ENCODE measurements at regions not wholly inside any gene's neighbourhood (a gene's known extent, or its start where the extent isn't known, plus 50 kb on each side); places are given as distances from the start of the nearest gene placed in this dataset.

DNA sequence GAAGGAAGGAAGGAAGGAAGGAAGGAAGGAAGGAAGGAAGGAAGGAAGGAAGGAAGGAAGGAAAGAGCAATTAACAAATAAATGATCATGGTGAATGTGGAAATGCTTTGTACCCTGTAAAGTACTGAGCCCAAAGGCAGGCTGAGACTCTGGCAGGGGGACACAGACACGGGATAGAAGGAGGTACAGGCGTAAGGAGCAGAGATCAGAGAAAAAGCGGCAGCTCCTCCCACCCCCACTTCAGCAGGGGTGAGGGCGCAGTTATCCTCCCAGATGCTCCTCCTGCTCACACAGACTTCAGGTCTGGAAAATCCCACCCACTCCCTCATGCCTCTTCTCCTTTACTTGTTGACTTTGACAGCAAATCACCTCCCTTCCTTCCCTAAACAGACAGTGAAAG lies 464.5 kb downstream of the MATN1 start:
- no peak overlapping the region for H3K4me3 Mint-ChIP-seq
- no peaks in the 10 kb centered on the region; the same call in 1 of the 2 replicates for H3K36me3 Mint-ChIP-seq (ENCODE audit: low read depth)
- peaks cover 36% of the 10 kb centered on the region for H3K9me3 Mint-ChIP-seq
- no peak overlapping the region for H3K27ac Mint-ChIP-seq
- no peaks in the 10 kb centered on the region for H3K4me1 Mint-ChIP-seq (ENCODE audit: low read depth)
- TF ChIP-seq, protein P1, sequence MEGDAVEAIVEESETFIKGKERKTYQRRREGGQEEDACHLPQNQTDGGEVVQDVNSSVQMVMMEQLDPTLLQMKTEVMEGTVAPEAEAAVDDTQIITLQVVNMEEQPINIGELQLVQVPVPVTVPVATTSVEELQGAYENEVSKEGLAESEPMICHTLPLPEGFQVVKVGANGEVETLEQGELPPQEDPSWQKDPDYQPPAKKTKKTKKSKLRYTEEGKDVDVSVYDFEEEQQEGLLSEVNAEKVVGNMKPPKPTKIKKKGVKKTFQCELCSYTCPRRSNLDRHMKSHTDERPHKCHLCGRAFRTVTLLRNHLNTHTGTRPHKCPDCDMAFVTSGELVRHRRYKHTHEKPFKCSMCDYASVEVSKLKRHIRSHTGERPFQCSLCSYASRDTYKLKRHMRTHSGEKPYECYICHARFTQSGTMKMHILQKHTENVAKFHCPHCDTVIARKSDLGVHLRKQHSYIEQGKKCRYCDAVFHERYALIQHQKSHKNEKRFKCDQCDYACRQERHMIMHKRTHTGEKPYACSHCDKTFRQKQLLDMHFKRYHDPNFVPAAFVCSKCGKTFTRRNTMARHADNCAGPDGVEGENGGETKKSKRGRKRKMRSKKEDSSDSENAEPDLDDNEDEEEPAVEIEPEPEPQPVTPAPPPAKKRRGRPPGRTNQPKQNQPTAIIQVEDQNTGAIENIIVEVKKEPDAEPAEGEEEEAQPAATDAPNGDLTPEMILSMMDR (IDR thresholded peaks at IDR 0.05), result no peak
- H3K27me3 Mint-ChIP-seq (ENCODE audit: insufficient read depth), result no peaks in the 10 kb centered on the region
- DNase-seq, result no peak

- DNase-seq, result no peak
- Mint-ChIP-seq H3K4me3 (no peak overlapping the region), H3K27me3 (ENCODE audit: insufficient read depth) (no peaks in the 10 kb centered on the region), H3K27ac (no peak overlapping the region), H3K36me3 (ENCODE audit: low read depth) (no peaks in the 10 kb centered on the region; the same call in 1 of the 2 replicates), H3K9me3 (peaks cover 39% of the 10 kb centered on the region), H3K4me1 (ENCODE audit: low read depth) (no peaks in the 10 kb centered on the region)
- TF ChIP-seq, protein P1 (IDR thresholded peaks at IDR 0.05), result no peak
These were observed 464.9 kb downstream of the MATN1 start for GRCh38 chr1:30258471-30258870.

DNA sequence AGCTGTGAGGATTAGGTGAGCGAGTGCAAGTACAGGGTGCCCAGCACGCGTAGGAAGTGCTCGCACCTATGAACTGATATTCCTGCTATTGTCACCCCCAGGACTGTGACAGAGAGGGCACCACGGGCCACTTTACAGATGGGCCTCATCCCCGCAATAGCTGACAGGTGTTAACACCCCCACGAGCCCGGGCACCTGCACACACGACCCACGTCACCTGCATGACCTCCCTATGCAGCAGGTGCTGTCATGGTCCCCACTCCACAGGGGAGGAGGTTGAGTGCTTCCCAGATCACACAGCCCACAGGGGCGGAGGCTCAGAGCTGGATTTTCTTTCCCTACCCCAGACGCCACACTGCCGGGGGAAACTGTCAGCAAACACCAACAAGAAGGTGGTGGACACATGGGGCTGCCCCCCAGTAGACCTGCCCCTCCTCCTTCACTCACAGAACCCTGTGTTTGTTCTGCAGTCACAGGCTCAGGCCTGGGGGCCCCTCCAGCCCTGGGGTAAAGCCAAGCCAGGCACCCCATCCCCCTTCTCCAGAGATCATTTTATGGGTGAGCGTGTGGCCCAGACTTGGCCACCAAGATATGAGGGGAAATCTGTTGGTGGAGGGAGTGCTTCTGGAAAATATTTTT lies 465.5 kb downstream of the MATN1 start:
- H3K9me3 Mint-ChIP-seq, result peaks cover 38% of the 10 kb centered on the region
- TF ChIP-seq, protein P1 (IDR thresholded peaks at IDR 0.05), result no peak
- H3K27ac Mint-ChIP-seq, result no peak overlapping the region
- H3K4me1 Mint-ChIP-seq (ENCODE audit: low read depth), result no peaks in the 10 kb centered on the region
- H3K4me3 Mint-ChIP-seq, result no peak overlapping the region
- no peaks in the 10 kb centered on the region; the same call in 1 of the 2 replicates for H3K36me3 Mint-ChIP-seq (ENCODE audit: low read depth)
- peaks cover 4% of the 10 kb centered on the region; the same call in 1 of the 2 replicates for H3K27me3 Mint-ChIP-seq (ENCODE audit: insufficient read depth)
- DNase-seq, result no peak

DNA sequence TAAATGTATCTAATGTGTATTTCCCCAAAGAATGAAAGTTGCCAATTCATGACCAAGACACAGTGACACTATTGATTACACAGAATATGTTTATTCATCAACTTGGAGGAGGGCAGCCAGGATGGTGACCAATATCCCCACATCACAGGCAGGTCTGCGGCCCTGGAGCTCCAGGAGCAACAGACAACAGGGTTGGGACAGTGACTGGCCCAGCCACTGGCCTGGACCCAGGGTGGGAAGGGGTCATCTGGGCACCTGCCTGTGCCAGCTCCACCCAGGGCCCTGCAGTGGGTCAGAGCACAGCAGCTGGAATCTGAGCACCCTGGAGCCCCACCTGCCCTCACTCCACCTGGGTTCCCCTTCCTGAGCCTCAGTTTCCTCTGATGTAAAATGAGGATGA lies 466.1 kb downstream of the MATN1 start:
- no peaks in the 10 kb centered on the region; the same call in 1 of the 2 replicates for H3K36me3 Mint-ChIP-seq (ENCODE audit: low read depth)
- H3K4me1 Mint-ChIP-seq (ENCODE audit: low read depth), result no peaks in the 10 kb centered on the region
- H3K4me3 Mint-ChIP-seq, result no peak overlapping the region
- no peak for DNase-seq
- H3K9me3 Mint-ChIP-seq, result peaks cover 36% of the 10 kb centered on the region
- peaks cover 5% of the 10 kb centered on the region; the same call in 1 of the 2 replicates for H3K27me3 Mint-ChIP-seq (ENCODE audit: insufficient read depth)
- TF ChIP-seq, protein P1 (IDR thresholded peaks at IDR 0.05), result no peak
- H3K27ac Mint-ChIP-seq, result no peak overlapping the region

- DNase-seq, result no peak
- no peaks in the 10 kb centered on the region; the same call in 1 of the 2 replicates for H3K36me3 Mint-ChIP-seq (ENCODE audit: low read depth)
- peaks cover 36% of the 10 kb centered on the region for H3K9me3 Mint-ChIP-seq
- H3K27ac Mint-ChIP-seq, result no peak overlapping the region
- H3K4me1 Mint-ChIP-seq (ENCODE audit: low read depth), result no peaks in the 10 kb centered on the region
- no peak overlapping the region for H3K4me3 Mint-ChIP-seq
- TF ChIP-seq, protein P1 (IDR thresholded peaks at IDR 0.05), result no peak
- H3K27me3 Mint-ChIP-seq (ENCODE audit: insufficient read depth), result peaks cover 5% of the 10 kb centered on the region; the same call in 1 of the 2 replicates
These were observed 466.5 kb downstream of the MATN1 start for GRCh38 chr1:30256911-30257310.

Measured in HFFc6 (cell line).